ENCODE measurements at regions not wholly inside any gene's neighbourhood (a gene's known extent, or its start where the extent isn't known, plus 50 kb on each side); places are given as distances from the start of the nearest gene placed in this dataset.

DNA sequence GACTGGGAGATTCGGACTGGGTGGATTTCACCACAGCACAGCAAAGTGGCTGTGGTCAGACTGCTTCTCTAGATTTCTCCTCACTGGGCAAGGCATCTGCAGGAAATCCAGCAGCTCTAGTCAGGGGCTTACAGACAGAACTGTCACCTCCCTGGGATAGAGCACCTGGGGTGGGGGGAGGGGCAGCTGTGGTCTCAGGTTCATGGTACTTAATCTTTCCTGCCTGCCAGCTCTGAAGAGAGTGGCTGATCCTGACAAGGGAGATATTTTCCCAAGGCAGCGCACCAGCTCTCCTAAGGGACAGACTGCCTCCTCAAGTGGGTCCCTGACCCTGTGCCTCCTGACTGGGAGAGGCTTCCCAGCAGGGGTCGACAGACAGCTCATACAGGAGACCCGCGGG is 212.8 kb upstream of the KLF12 start:
- CTCF ChIA-PET (ENCODE audit: low intra/inter-chr PET ratio): no interaction called here
- intact Hi-C loops (cut with micrococcal nuclease) (no loop called here), in situ Hi-C loops (cut with MboI) (no loop called here)
- 0% methylated on average over 2 of the region's 5 CpGs for WGBS (ENCODE audit: insufficient coverage, low coverage, missing lambda C conversion rate)
- no peak overlapping the region for H3K4me2 ChIP-seq (ENCODE audit: insufficient read depth, low read length)
- no peaks in the 10 kb centered on the region for H3K27me3 ChIP-seq (ENCODE audit: control insufficient read depth in 2 of 2, insufficient read depth in 2 of 2, low read length in 2 of 2)
- H3K9ac ChIP-seq (ENCODE audit: insufficient read depth in 1 of 2, low read depth in 2 of 2, low read length in 2 of 2): no peak overlapping the region
- no peak for FAIRE-seq
- no peaks in the 10 kb centered on the region for H3K36me3 ChIP-seq (ENCODE audit: control insufficient read depth, insufficient read depth, low read length)
- no peaks in the 10 kb centered on the region for H3K4me1 ChIP-seq (replicated peaks in 1 of 2; ENCODE audit: control insufficient read depth in 2 of 2, insufficient read depth in 2 of 2, low read length in 2 of 2)
- no peak overlapping the region for H3K4me3 ChIP-seq
- no peak overlapping the region for H3K27ac ChIP-seq (ENCODE audit: extremely low read depth, low read depth, low read length)
- no peaks in the 10 kb centered on the region for H4K20me1 ChIP-seq (replicated peaks; ENCODE audit: control insufficient read depth, insufficient read depth, low read length)
- H3K9me3 ChIP-seq (replicated peaks; ENCODE audit: control insufficient read depth, insufficient read depth, low read depth, low read length): no peaks in the 10 kb centered on the region
- ATAC-seq: no peak
- H3K79me2 ChIP-seq (ENCODE audit: control insufficient read depth, insufficient read depth, low read length): no peaks in the 10 kb centered on the region
- DNase-seq (ENCODE audit: extremely low read depth in 1 of 4, low spot score in 3 of 4): no peak
- no TSS peak for BruUV-seq (replicated peaks)
- no peaks in the 10 kb centered on the region for H3K9me1 ChIP-seq (ENCODE audit: control insufficient read depth, insufficient read depth, low read length)
- TF ChIP-seq IFI16 (CRISPR knock-in tag; IDR thresholded peaks at IDR 0.05): no peak
- no peak for TF ChIP-seq ZNF551 (CRISPR knock-in tag; IDR thresholded peaks at IDR 0.05)
- no peak for TF ChIP-seq CHCHD3 (CRISPR knock-in tag; IDR thresholded peaks at IDR 0.05)
- TF ChIP-seq, protein P1, sequence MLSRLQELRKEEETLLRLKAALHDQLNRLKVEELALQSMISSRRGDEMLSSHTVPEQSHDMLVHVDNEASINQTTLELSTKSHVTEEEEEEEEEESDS (CRISPR knock-in tag; IDR thresholded peaks at IDR 0.05): no peak
- TF ChIP-seq XRCC4 (IDR thresholded peaks at IDR 0.05; ENCODE audit: extremely low read depth, insufficient read depth, insufficient read length): no peak
- TF ChIP-seq DNMT1 (IDR thresholded peaks at IDR 0.05): no peak
- TF ChIP-seq BACH1 (tag; IDR thresholded peaks at IDR 0.05): no peak
- TF ChIP-seq, protein P2, sequence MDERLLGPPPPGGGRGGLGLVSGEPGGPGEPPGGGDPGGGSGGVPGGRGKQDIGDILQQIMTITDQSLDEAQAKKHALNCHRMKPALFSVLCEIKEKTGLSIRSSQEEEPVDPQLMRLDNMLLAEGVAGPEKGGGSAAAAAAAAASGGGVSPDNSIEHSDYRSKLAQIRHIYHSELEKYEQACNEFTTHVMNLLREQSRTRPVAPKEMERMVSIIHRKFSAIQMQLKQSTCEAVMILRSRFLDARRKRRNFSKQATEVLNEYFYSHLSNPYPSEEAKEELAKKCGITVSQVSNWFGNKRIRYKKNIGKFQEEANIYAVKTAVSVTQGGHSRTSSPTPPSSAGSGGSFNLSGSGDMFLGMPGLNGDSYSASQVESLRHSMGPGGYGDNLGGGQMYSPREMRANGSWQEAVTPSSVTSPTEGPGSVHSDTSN (CRISPR knock-in tag; IDR thresholded peaks at IDR 0.05; ENCODE audit: low read depth): no peak
- TF ChIP-seq, protein P2 (tag; conservative IDR thresholded peaks at IDR 0.05; ENCODE audit: low read depth): no peak
- TF ChIP-seq, protein P3, sequence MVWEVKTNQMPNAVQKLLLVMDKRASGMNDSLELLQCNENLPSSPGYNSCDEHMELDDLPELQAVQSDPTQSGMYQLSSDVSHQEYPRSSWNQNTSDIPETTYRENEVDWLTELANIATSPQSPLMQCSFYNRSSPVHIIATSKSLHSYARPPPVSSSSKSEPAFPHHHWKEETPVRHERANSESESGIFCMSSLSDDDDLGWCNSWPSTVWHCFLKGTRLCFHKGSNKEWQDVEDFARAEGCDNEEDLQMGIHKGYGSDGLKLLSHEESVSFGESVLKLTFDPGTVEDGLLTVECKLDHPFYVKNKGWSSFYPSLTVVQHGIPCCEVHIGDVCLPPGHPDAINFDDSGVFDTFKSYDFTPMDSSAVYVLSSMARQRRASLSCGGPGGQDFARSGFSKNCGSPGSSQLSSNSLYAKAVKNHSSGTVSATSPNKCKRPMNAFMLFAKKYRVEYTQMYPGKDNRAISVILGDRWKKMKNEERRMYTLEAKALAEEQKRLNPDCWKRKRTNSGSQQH (CRISPR knock-in tag; IDR thresholded peaks at IDR 0.05): no peak
- no peak for TF ChIP-seq SMARCA5 (IDR thresholded peaks at IDR 0.05)
- TF ChIP-seq ZNF707 (CRISPR knock-in tag; conservative IDR thresholded peaks at IDR 0.05): no peak
- H2AFZ ChIP-seq (ENCODE audit: low read depth, low read length): no peak overlapping the region
- POLR2A ChIA-PET: no interaction called here

Measured in K562 (cell line).